Omental fat pad (tissue), 3 donors: ENCODE measurements at regions not wholly inside any gene's neighbourhood (a gene's known extent, or its start where the extent isn't known, plus 50 kb on each side); places are given as distances from the start of the nearest gene placed in this dataset.

Source experiments
- ATAC-seq: fragments of 150-250 bp; one replicate; pipeline ENCODE4 v1.9.1; 2016; ENCODE audit warnings: mild to moderate bottlenecking, moderate library complexity; ENCODE audit not compliant: low FRiP score
- DNase-seq: peaks from one replicate; pipeline ENCODE4 v3.0.0-alpha.2; 2019; ENCODE audit warnings: low spot score
- CTCF ChIP-seq, 3 donors: fragments of 450-650 bp; IDR thresholded peaks; one replicate each; pipeline ENCODE4 v1.5.1; 2016 to 2017; ENCODE audit warnings: antibody characterized with exemption in 3 of 3, mild to moderate bottlenecking in 3 of 3, moderate library complexity in 2 of 3

DNA sequence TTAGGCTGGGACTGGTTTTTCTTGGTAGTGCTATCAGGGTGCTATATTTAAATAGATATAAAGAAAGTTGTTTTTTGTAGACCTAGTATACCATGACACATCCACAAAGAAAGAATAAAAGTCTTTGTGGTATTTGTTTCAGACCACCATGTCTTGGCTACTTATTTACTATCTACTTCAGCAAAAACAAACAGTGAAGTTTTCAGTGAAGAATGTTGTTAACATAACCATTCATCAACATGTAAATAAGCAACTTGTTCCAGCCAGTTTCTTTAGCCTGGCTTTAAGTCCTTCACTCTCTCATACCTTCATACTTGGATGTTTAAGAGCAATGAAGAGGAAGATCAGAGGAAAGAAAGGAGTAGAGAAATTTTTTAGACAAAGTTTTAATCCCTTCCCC lies 624.1 kb downstream of the CD109 start:
- ATAC-seq, result no peak
- no peak for DNase-seq
- TF ChIP-seq CTCF (IDR thresholded peaks at IDR 0.05), result no peak

- no peak for DNase-seq
- ATAC-seq, result no peak
- no peak for TF ChIP-seq CTCF (IDR thresholded peaks at IDR 0.05)
Observed at GRCh38 chr6:74319292-74319691, 623.3 kb downstream of the CD109 start.

GRCh38 chr6:74318738-74319137 lies 622.7 kb downstream of the CD109 start:
- ATAC-seq (no peak), DNase-seq (no peak)
- no peak for TF ChIP-seq CTCF (IDR thresholded peaks at IDR 0.05)

DNA sequence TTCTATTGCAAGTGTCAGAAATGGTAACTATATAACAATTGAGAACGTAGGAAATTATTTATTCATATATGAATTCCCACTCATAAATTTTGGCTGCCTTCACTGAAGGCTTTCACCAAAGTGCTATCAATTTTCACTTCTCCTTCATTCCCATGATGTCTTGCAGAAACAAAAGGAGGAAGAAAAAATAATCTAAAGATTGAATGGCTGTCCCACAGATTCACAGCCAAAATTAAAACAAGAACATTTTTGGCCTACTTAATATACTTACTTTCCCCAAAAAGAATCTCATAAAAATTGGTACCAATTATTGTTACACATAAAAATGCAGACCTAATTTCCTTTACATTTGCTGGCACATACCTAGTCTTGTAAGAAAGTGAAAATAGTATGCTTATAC lies 616.1 kb downstream of the CD109 start:
- no peak for ATAC-seq
- DNase-seq, result no peak
- no peak for TF ChIP-seq CTCF (IDR thresholded peaks at IDR 0.05)

- ATAC-seq (no peak), DNase-seq (no peak)
- no peak for TF ChIP-seq CTCF (IDR thresholded peaks at IDR 0.05)
Observed at GRCh38 chr6:74311431-74311830, 615.4 kb downstream of the CD109 start.

DNA sequence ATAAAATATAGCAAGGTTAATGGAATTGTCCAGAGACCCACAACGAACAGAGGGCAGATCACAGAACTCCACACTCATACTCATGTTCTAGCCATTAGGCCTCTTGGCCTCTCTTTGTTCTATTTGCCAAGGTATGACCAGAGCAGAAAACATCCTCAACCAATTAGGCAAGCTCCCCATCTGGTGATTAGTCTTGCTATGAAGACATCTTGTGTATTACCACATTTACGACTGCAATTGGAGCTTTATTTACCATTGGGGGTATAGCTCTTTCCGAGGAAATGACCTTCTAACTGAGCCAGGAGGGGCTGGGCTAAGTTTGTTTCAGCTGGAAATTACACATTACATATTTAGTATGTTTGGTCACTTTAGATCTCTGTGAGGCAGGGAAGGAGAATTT lies 593.9 kb downstream of the CD109 start:
- DNase-seq (no peak), ATAC-seq (no peak)
- TF ChIP-seq CTCF (IDR thresholded peaks at IDR 0.05), result no peak

DNA sequence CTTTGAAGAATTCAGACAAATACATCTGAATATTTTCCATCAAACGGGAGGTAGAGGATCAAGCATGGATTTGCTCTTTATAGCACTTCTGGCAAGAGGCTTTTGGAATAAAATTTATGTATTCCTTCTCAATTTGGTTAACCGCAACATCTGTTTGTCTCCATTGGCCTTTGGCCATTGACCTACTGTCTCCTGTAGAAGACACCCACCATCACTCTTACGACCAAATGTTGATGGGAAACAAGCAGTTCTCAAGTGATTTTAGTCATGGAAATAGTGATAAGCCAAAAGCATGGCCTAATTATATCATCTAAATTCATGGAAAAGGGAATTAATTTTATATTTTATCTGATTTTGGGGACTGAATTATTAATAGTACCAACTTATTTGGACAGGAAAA lies 591.9 kb downstream of the CD109 start:
- ATAC-seq (no peak), DNase-seq (no peak)
- no peak for TF ChIP-seq CTCF (IDR thresholded peaks at IDR 0.05)
